ENCODE measurements at regions not wholly inside any gene's neighbourhood (a gene's known extent, or its start where the extent isn't known, plus 50 kb on each side); places are given as distances from the start of the nearest gene placed in this dataset.

GRCh38 chr21:28833182-28833581 is 159.5 kb downstream of the LTN1 start:
- Histone ChIP-seq H2BK12ac (ENCODE audit: low read length in 2 of 2) (no peak overlapping the region), H3K9ac (ENCODE audit: low read length) (no peak overlapping the region), H3K36me3 (ENCODE audit: control insufficient read depth in 1 of 2, insufficient read depth in 2 of 2, low read depth in 1 of 2, low read length in 2 of 2) (no peaks in the 10 kb centered on the region), H4K8ac (ENCODE audit: low read length) (no peak overlapping the region), H2BK120ac (ENCODE audit: low read depth, low read length) (no peak overlapping the region), H3K4ac (ENCODE audit: low read depth in 1 of 2, low read length in 2 of 2) (no peak overlapping the region), H3K18ac (ENCODE audit: low read depth in 1 of 2, low read length in 2 of 2) (no peak overlapping the region), H3K4me2 (ENCODE audit: low read length, poor library complexity, severe bottlenecking) (no peak overlapping the region), H2AFZ (ENCODE audit: low read depth, low read length) (no peak overlapping the region), H3K9me3 (ENCODE audit: control insufficient read depth, low read length) (no peaks in the 10 kb centered on the region), H2AK5ac (ENCODE audit: low read length, severe bottlenecking) (no peak overlapping the region), H2BK15ac (ENCODE audit: low read depth, poor library complexity, severe bottlenecking) (no peak overlapping the region), H4K91ac (ENCODE audit: low read length) (no peak overlapping the region), H3K27ac (ENCODE audit: low read length, poor library complexity, severe bottlenecking) (no peak overlapping the region), H2BK5ac (ENCODE audit: low read depth, low read length, poor library complexity, severe bottlenecking) (no peak overlapping the region), H3K4me3 (ENCODE audit: insufficient read depth in 1 of 2, low read depth in 1 of 2, low read length in 2 of 2) (no peak overlapping the region), H3K27me3 (ENCODE audit: control insufficient read depth in 1 of 2, insufficient read depth in 1 of 2, low read length in 2 of 2) (no peaks in the 10 kb centered on the region), H3K79me1 (replicated peaks; ENCODE audit: low read length, poor library complexity, severe bottlenecking) (no peaks in the 10 kb centered on the region), H3K14ac (ENCODE audit: low read length in 2 of 2) (no peak overlapping the region), H3K23ac (ENCODE audit: low read length in 2 of 2) (no peak overlapping the region), H3K4me1 (ENCODE audit: control insufficient read depth, insufficient read depth, low read depth, low read length) (peaks cover 1% of the 10 kb centered on the region)
- WGBS, result no CpG with 5 or more reads among the region's 1 CpG
- DNase-seq, result peak; percentile 19

GRCh38 chr21:28832715-28833061 is 160.0 kb downstream of the LTN1 start:
- H2BK120ac ChIP-seq (ENCODE audit: low read depth, low read length), result no peak overlapping the region
- no peak overlapping the region for H4K91ac ChIP-seq (ENCODE audit: low read length)
- H4K8ac ChIP-seq (ENCODE audit: low read length), result no peak overlapping the region
- H3K36me3 ChIP-seq (ENCODE audit: control insufficient read depth in 1 of 2, insufficient read depth in 2 of 2, low read depth in 1 of 2, low read length in 2 of 2), result no peaks in the 10 kb centered on the region
- no peak overlapping the region for H3K4me2 ChIP-seq (ENCODE audit: low read length, poor library complexity, severe bottlenecking)
- no peak overlapping the region for H3K18ac ChIP-seq (ENCODE audit: low read depth in 1 of 2, low read length in 2 of 2)
- H3K23ac ChIP-seq (ENCODE audit: low read length in 2 of 2), result no peak overlapping the region
- DNase-seq, result no peak
- H3K9ac ChIP-seq (ENCODE audit: low read length), result no peak overlapping the region
- H2BK15ac ChIP-seq (ENCODE audit: low read depth, poor library complexity, severe bottlenecking), result no peak overlapping the region
- no peak overlapping the region for H2AK5ac ChIP-seq (ENCODE audit: low read length, severe bottlenecking)
- H3K79me1 ChIP-seq (replicated peaks; ENCODE audit: low read length, poor library complexity, severe bottlenecking), result no peaks in the 10 kb centered on the region
- no peak overlapping the region for H2BK5ac ChIP-seq (ENCODE audit: low read depth, low read length, poor library complexity, severe bottlenecking)
- H3K9me3 ChIP-seq (ENCODE audit: control insufficient read depth, low read length), result no peaks in the 10 kb centered on the region
- H3K4me1 ChIP-seq (ENCODE audit: control insufficient read depth, insufficient read depth, low read depth, low read length), result peaks cover 1% of the 10 kb centered on the region
- no peak overlapping the region for H3K4ac ChIP-seq (ENCODE audit: low read depth in 1 of 2, low read length in 2 of 2)
- WGBS, result 91% methylated on average over 2 of the region's 3 CpGs
- H3K4me3 ChIP-seq (ENCODE audit: insufficient read depth in 1 of 2, low read depth in 1 of 2, low read length in 2 of 2), result no peak overlapping the region
- no peak overlapping the region for H2BK12ac ChIP-seq (ENCODE audit: low read length in 2 of 2)
- H3K27ac ChIP-seq (ENCODE audit: low read length, poor library complexity, severe bottlenecking), result no peak overlapping the region
- no peaks in the 10 kb centered on the region for H3K27me3 ChIP-seq (ENCODE audit: control insufficient read depth in 1 of 2, insufficient read depth in 1 of 2, low read length in 2 of 2)
- H2AFZ ChIP-seq (ENCODE audit: low read depth, low read length), result no peak overlapping the region
- no peak overlapping the region for H3K14ac ChIP-seq (ENCODE audit: low read length in 2 of 2)

GRCh38 chr21:28832013-28832714 is 160.5 kb downstream of the LTN1 start:
- no peak overlapping the region for H3K4me2 ChIP-seq (ENCODE audit: low read length, poor library complexity, severe bottlenecking)
- H3K4me3 ChIP-seq (ENCODE audit: insufficient read depth in 1 of 2, low read depth in 1 of 2, low read length in 2 of 2), result no peak overlapping the region
- H2AK5ac ChIP-seq (ENCODE audit: low read length, severe bottlenecking), result no peak overlapping the region
- no peak overlapping the region for H2BK120ac ChIP-seq (ENCODE audit: low read depth, low read length)
- peak; percentile 15 for DNase-seq
- H3K27ac ChIP-seq (ENCODE audit: low read length, poor library complexity, severe bottlenecking), result no peak overlapping the region
- H2BK5ac ChIP-seq (ENCODE audit: low read depth, low read length, poor library complexity, severe bottlenecking), result no peak overlapping the region
- H4K8ac ChIP-seq (ENCODE audit: low read length), result no peak overlapping the region
- no peak overlapping the region for H3K4ac ChIP-seq (ENCODE audit: low read depth in 1 of 2, low read length in 2 of 2)
- no peak overlapping the region for H3K14ac ChIP-seq (ENCODE audit: low read length in 2 of 2)
- no CpG with 5 or more reads among the region's 1 CpG for WGBS
- no peaks in the 10 kb centered on the region for H3K79me1 ChIP-seq (replicated peaks; ENCODE audit: low read length, poor library complexity, severe bottlenecking)
- no peaks in the 10 kb centered on the region for H3K27me3 ChIP-seq (ENCODE audit: control insufficient read depth in 1 of 2, insufficient read depth in 1 of 2, low read length in 2 of 2)
- H2BK12ac ChIP-seq (ENCODE audit: low read length in 2 of 2), result no peak overlapping the region
- peaks cover 1% of the 10 kb centered on the region for H3K4me1 ChIP-seq (ENCODE audit: control insufficient read depth, insufficient read depth, low read depth, low read length)
- H3K23ac ChIP-seq (ENCODE audit: low read length in 2 of 2), result no peak overlapping the region
- no peaks in the 10 kb centered on the region for H3K36me3 ChIP-seq (ENCODE audit: control insufficient read depth in 1 of 2, insufficient read depth in 2 of 2, low read depth in 1 of 2, low read length in 2 of 2)
- no peak overlapping the region for H4K91ac ChIP-seq (ENCODE audit: low read length)
- no peaks in the 10 kb centered on the region for H3K9me3 ChIP-seq (ENCODE audit: control insufficient read depth, low read length)
- no peak overlapping the region for H3K18ac ChIP-seq (ENCODE audit: low read depth in 1 of 2, low read length in 2 of 2)
- no peak overlapping the region for H3K9ac ChIP-seq (ENCODE audit: low read length)
- no peak overlapping the region for H2BK15ac ChIP-seq (ENCODE audit: low read depth, poor library complexity, severe bottlenecking)
- H2AFZ ChIP-seq (ENCODE audit: low read depth, low read length), result no peak overlapping the region

DNA sequence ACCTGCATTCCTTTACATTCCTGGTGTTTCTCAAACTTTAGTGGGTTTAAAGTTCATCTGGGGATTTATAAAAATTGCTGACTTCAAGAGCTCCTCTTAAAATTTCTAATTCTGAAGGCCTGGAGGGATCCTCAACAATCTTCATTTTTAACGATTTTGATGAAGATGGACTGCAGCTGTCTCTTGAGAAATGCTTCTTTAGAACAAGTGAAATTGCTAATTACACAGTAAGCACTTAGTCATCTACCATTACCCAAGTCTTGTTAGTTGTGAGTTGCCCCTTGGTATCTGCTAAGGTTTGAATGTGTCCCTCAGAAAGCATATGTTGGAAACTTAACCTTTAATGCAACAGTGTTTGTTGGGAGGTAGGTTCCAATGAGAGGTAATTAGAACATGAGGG is 163.7 kb downstream of the LTN1 start:
- H3K79me1 ChIP-seq (replicated peaks; ENCODE audit: low read length, poor library complexity, severe bottlenecking), result no peaks in the 10 kb centered on the region
- no peak overlapping the region for H2BK120ac ChIP-seq (ENCODE audit: low read depth, low read length)

More for the DNA sequence above, 163.7 kb downstream of the LTN1 start:
- no peak overlapping the region for H2BK12ac ChIP-seq (ENCODE audit: low read length in 2 of 2)
- no peak overlapping the region for H3K4ac ChIP-seq (ENCODE audit: low read depth in 1 of 2, low read length in 2 of 2)
- no peak overlapping the region for H2BK5ac ChIP-seq (ENCODE audit: low read depth, low read length, poor library complexity, severe bottlenecking)
- DNase-seq, result no peak
- H3K4me3 ChIP-seq (ENCODE audit: insufficient read depth in 1 of 2, low read depth in 1 of 2, low read length in 2 of 2), result no peak overlapping the region
- no peak overlapping the region for H3K4me2 ChIP-seq (ENCODE audit: low read length, poor library complexity, severe bottlenecking)
- no peaks in the 10 kb centered on the region for H3K9me3 ChIP-seq (ENCODE audit: control insufficient read depth, low read length)
- H4K91ac ChIP-seq (ENCODE audit: low read length), result no peak overlapping the region
- H2BK15ac ChIP-seq (ENCODE audit: low read depth, poor library complexity, severe bottlenecking), result no peak overlapping the region
- H2AFZ ChIP-seq (ENCODE audit: low read depth, low read length), result no peak overlapping the region
- no peaks in the 10 kb centered on the region for H3K36me3 ChIP-seq (ENCODE audit: control insufficient read depth in 1 of 2, insufficient read depth in 2 of 2, low read depth in 1 of 2, low read length in 2 of 2)
- no peak overlapping the region for H3K9ac ChIP-seq (ENCODE audit: low read length)
- no peak overlapping the region for H3K18ac ChIP-seq (ENCODE audit: low read depth in 1 of 2, low read length in 2 of 2)
- H3K27ac ChIP-seq (ENCODE audit: low read length, poor library complexity, severe bottlenecking), result no peak overlapping the region
- H3K4me1 ChIP-seq (ENCODE audit: control insufficient read depth, insufficient read depth, low read depth, low read length), result no peaks in the 10 kb centered on the region
- H3K14ac ChIP-seq (ENCODE audit: low read length in 2 of 2), result no peak overlapping the region
- WGBS, result no CpG with 5 or more reads among the region's 1 CpG
- H3K27me3 ChIP-seq (ENCODE audit: control insufficient read depth in 1 of 2, insufficient read depth in 1 of 2, low read length in 2 of 2), result no peaks in the 10 kb centered on the region
- no peak overlapping the region for H4K8ac ChIP-seq (ENCODE audit: low read length)
- H3K23ac ChIP-seq (ENCODE audit: low read length in 2 of 2), result no peak overlapping the region
- H2AK5ac ChIP-seq (ENCODE audit: low read length, severe bottlenecking), result no peak overlapping the region
